DND-41 (cell line): ENCODE measurements at regions not wholly inside any gene's neighbourhood (a gene's known extent, or its start where the extent isn't known, plus 50 kb on each side); places are given as distances from the start of the nearest gene placed in this dataset.
"Not testable (repeated sequence)": the region's sequence is repeated elsewhere in the genome, so short reads cannot be mapped to it uniquely, and the experiment has no call there.

ENCODE experiments used
- ATAC-seq: fragments of 200-7000 bp; cut with Tn5 transposase; 3 replicates; pipeline ENCODE4 v1.9.1; 2021; ENCODE audit warnings: low read depth; ENCODE audit not compliant: insufficient read depth
- DNase-seq: peaks from one replicate; pipeline ENCODE4 v3.0.0-alpha.2; 2020
- H2AFZ ChIP-seq: 2 replicates; pipeline ENCODE4 v1.6.0; 2012; ENCODE audit warnings: low read depth, low read length
- H3K27ac ChIP-seq: 2 replicates; pipeline ENCODE4 v1.5.1; 2012; ENCODE audit warnings: low read length, inconsistent platforms
- H3K27me3 ChIP-seq: fragments of 200-600 bp; sonication (generic); 2 replicates; pipeline ENCODE4 v1.6.0; 2012; ENCODE audit warnings: low read length, mild to moderate bottlenecking, inconsistent platforms; ENCODE audit not compliant: insufficient read depth, poor library complexity
- H3K36me3 ChIP-seq: 2 replicates; pipeline ENCODE4 v1.5.1; 2012; ENCODE audit warnings: low read length, inconsistent platforms; ENCODE audit not compliant: insufficient read depth
- H3K4me1 ChIP-seq: 2 replicates; pipeline ENCODE4 v1.5.1; 2012; ENCODE audit warnings: mild to moderate bottlenecking, low read length; ENCODE audit not compliant: insufficient read depth
- H3K4me2 ChIP-seq: 2 replicates; pipeline ENCODE4 v1.6.0; 2012; ENCODE audit warnings: mild to moderate bottlenecking, moderate library complexity, low read length, inconsistent platforms; ENCODE audit not compliant: insufficient read depth
- H3K4me3 ChIP-seq, 2 experiments: fragments of 200-600 bp in 1 of 2; shearing (Covaris generic) in 1 of 2; 2 replicates each; pipeline ENCODE4 v1.5.1; 2012 to 2016; ENCODE audit warnings: inconsistent platforms in 2 of 2, low read length in 2 of 2, mild to moderate bottlenecking in 2 of 2, low read depth in 1 of 2, moderate library complexity in 1 of 2
- H3K79me2 ChIP-seq: 2 replicates; pipeline ENCODE4 v1.6.0; 2012; ENCODE audit warnings: low read length, inconsistent platforms; ENCODE audit not compliant: insufficient read depth
- H3K9ac ChIP-seq: 2 replicates; pipeline ENCODE4 v1.6.0; 2012; ENCODE audit warnings: low read depth, mild to moderate bottlenecking, inconsistent platforms, low read length, moderate library complexity
- H3K9me3 ChIP-seq: 2 replicates; pipeline ENCODE4 v1.5.1; 2012; ENCODE audit warnings: low read length, moderate library complexity, mild to moderate bottlenecking, inconsistent platforms; ENCODE audit not compliant: insufficient read depth, severe bottlenecking
- H4K20me1 ChIP-seq: 2 replicates; pipeline ENCODE4 v1.6.0; 2012; ENCODE audit warnings: low read length; ENCODE audit not compliant: insufficient read depth
- EZH2 ChIP-seq: IDR thresholded peaks from 3 replicates; pipeline ENCODE4 v1.6.1; 2012; ENCODE audit warnings: borderline replicate concordance, low read depth, mild to moderate bottlenecking, moderate library complexity, low read length, inconsistent platforms; ENCODE audit not compliant: severe bottlenecking
- TF ChIP-seq, protein P1 (sequence below): IDR thresholded peaks from 2 replicates; pipeline ENCODE4 v1.5.1; 2012; ENCODE audit warnings: borderline replicate concordance, low read length, moderate library complexity, mild to moderate bottlenecking; ENCODE audit not compliant: poor library complexity, severe bottlenecking; ENCODE audit errors: extremely low read depth

GRCh38 chr22:25331050-25331449 is 111.6 kb downstream of the CRYBB2 start:
- no peak overlapping the region for H2AFZ ChIP-seq
- no peak overlapping the region for H3K4me2 ChIP-seq
- no peaks in the 10 kb centered on the region for H3K36me3 ChIP-seq
- no peak overlapping the region for H3K27ac ChIP-seq
- no peaks in the 10 kb centered on the region for H4K20me1 ChIP-seq
- no peak overlapping the region for H3K9ac ChIP-seq
- no peaks in the 10 kb centered on the region for H3K27me3 ChIP-seq
- H3K4me3 ChIP-seq: no peak overlapping the region
- ATAC-seq: no peak
- no peaks in the 10 kb centered on the region for H3K9me3 ChIP-seq
- no peak for DNase-seq
- H3K79me2 ChIP-seq: no peaks in the 10 kb centered on the region
- no peaks in the 10 kb centered on the region for H3K4me1 ChIP-seq
- TF ChIP-seq, protein P1, sequence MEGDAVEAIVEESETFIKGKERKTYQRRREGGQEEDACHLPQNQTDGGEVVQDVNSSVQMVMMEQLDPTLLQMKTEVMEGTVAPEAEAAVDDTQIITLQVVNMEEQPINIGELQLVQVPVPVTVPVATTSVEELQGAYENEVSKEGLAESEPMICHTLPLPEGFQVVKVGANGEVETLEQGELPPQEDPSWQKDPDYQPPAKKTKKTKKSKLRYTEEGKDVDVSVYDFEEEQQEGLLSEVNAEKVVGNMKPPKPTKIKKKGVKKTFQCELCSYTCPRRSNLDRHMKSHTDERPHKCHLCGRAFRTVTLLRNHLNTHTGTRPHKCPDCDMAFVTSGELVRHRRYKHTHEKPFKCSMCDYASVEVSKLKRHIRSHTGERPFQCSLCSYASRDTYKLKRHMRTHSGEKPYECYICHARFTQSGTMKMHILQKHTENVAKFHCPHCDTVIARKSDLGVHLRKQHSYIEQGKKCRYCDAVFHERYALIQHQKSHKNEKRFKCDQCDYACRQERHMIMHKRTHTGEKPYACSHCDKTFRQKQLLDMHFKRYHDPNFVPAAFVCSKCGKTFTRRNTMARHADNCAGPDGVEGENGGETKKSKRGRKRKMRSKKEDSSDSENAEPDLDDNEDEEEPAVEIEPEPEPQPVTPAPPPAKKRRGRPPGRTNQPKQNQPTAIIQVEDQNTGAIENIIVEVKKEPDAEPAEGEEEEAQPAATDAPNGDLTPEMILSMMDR: no peak
- TF ChIP-seq EZH2: no peak

DNA sequence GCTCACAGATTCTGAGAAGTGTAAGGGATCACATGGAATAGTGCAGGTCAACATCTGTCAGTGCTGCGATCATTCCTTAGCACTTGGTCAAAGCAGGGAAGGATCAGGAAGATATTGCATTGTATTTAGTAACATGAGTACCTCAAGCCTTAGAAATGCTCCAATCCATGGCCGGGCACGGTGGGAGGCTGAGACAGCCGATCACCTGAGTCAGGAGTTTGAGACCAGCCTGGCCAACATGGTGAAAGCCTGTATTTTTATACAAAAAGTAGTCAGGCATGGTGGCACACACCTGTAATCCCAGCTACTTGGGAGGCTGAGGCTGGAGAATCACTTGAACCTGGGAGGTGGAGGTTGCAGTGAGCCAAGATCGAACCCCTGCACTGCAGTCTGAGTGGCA is 112.5 kb downstream of the CRYBB2 start:
- H3K9ac ChIP-seq, H3K4me1 ChIP-seq, H3K4me3 ChIP-seq, H3K36me3 ChIP-seq, H3K79me2 ChIP-seq, H3K4me2 ChIP-seq, H3K9me3 ChIP-seq, H3K27ac ChIP-seq, ATAC-seq, H2AFZ ChIP-seq, H3K27me3 ChIP-seq, H4K20me1 ChIP-seq, DNase-seq: not testable (repeated sequence)

DNA sequence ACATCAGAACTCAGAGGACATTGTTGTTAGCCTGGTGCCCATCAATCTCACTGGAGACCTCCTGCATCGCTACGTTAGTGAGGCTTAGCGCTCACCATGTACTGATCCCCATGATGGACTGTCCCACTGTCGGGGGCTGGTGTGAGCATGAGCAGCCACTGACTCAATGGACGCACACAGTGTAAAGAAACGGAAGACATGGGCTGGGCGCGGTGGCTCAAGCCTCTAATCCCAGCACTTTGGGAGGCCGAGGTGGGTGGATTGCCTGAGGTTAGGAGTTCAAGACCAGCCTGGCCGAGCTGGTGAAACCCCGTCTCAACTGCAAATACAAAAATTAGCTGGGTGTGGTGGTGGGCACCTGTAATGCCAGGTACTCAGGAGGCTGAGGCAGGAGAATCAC is 112.9 kb downstream of the CRYBB2 start:
- no peaks in the 10 kb centered on the region for H3K4me1 ChIP-seq
- H4K20me1 ChIP-seq: no peaks in the 10 kb centered on the region
- H3K9me3 ChIP-seq: no peaks in the 10 kb centered on the region
- no peak overlapping the region for H2AFZ ChIP-seq
- no peak for TF ChIP-seq EZH2
- TF ChIP-seq, protein P1: no peak
- ATAC-seq: no peak
- H3K4me2 ChIP-seq: no peak overlapping the region
- H3K36me3 ChIP-seq: no peaks in the 10 kb centered on the region
- H3K79me2 ChIP-seq: no peaks in the 10 kb centered on the region
- no peak overlapping the region for H3K9ac ChIP-seq
- no peak overlapping the region for H3K27ac ChIP-seq
- no peak for DNase-seq
- H3K27me3 ChIP-seq: no peaks in the 10 kb centered on the region
- H3K4me3 ChIP-seq: no peak overlapping the region

GRCh38 chr22:25334162-25334490 is 114.7 kb downstream of the CRYBB2 start:
- H3K36me3 ChIP-seq: no peaks in the 10 kb centered on the region
- no peak overlapping the region for H2AFZ ChIP-seq
- no peak overlapping the region for H3K4me3 ChIP-seq
- no peaks in the 10 kb centered on the region for H3K79me2 ChIP-seq
- TF ChIP-seq, protein P1: peak; percentile 73
- TF ChIP-seq EZH2: no peak
- H3K27me3 ChIP-seq: no peaks in the 10 kb centered on the region
- H3K9me3 ChIP-seq: no peaks in the 10 kb centered on the region
- H4K20me1 ChIP-seq: no peaks in the 10 kb centered on the region
- ATAC-seq (peak; percentile 91), DNase-seq (peak; percentile 66)
- no peak overlapping the region for H3K4me2 ChIP-seq
- H3K27ac ChIP-seq: no peak overlapping the region
- no peaks in the 10 kb centered on the region for H3K4me1 ChIP-seq
- H3K9ac ChIP-seq: no peak overlapping the region

DNA sequence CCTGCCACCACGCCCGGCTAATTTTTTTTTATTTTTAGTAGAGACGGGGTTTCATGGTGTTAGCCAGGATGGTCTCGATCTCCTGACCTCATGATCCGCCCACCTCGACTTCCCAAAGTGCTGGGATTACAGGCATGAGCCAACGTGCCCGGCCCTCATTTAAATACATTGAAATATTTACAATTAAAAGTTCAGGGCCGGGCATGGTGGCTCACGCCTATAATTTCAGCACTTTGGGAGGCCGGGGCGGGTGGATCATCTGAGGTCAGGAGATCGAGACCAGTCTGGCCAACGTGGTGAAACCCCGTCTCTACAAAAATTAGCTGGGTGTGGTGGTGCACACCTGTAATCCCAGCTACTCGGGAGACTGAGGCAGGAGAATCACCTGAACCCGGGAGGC is 115.2 kb downstream of the CRYBB2 start:
- not testable (repeated sequence) for H3K4me2 ChIP-seq, H3K36me3 ChIP-seq, ATAC-seq, H3K27me3 ChIP-seq, DNase-seq, H3K4me1 ChIP-seq, H3K4me3 ChIP-seq, H3K79me2 ChIP-seq, H2AFZ ChIP-seq, H4K20me1 ChIP-seq, H3K9me3 ChIP-seq, H3K27ac ChIP-seq, H3K9ac ChIP-seq

GRCh38 chr22:25335276-25335675 is 115.8 kb downstream of the CRYBB2 start:
- not testable (repeated sequence) for H2AFZ ChIP-seq, ATAC-seq, H3K27ac ChIP-seq, H3K4me2 ChIP-seq, H3K9ac ChIP-seq, H3K36me3 ChIP-seq, H3K9me3 ChIP-seq, H3K4me3 ChIP-seq, H4K20me1 ChIP-seq, H3K27me3 ChIP-seq, H3K4me1 ChIP-seq, DNase-seq, H3K79me2 ChIP-seq
